ENCODE measurements at regions not wholly inside any gene's neighbourhood (a gene's known extent, or its start where the extent isn't known, plus 50 kb on each side); places are given as distances from the start of the nearest gene placed in this dataset.
A peak's percentile ranks its signal among the peaks of the same experiment; 100 is the strongest.

DNA sequence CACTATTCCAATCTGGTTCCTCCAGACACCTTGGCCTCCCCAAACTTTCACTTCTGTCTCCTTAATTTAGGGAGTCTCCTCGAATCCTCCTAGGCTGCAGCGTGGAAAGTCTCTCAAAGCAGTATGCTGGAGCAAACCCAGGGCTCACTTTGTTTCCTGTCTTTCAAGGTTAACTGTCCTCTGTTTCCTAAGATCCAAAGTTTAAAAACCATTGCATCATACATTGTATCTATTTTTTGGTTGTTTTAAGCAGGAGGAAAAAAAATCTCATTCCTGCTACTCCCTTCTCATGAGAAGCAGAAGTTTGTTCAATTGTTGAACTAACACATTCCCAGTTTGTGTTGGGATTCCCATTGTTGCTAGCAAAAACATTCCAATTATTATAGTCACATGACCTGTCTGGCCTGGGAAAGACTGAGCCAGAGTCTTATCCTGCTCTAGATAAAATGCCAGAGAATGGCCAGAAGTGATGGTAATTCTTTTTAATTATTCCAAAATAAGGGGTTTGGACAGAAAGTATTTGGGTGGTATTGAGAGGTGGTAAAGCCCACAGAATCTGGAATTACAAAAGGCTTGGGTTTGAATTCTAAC is 67.3 kb downstream of the HSPB8 start:
- intact Hi-C loops (cut with micrococcal nuclease; ENCODE audit: unreplicated experiment) = no loop called here
- Histone ChIP-seq H3K4me1 (peaks cover 17% of the 10 kb centered on the region), H3K36me3 (ENCODE audit: control insufficient read depth, insufficient read depth, low read length) (no peaks in the 10 kb centered on the region), H3K27me3 (replicated peaks; ENCODE audit: control insufficient read depth, insufficient read depth, low read length) (no peaks in the 10 kb centered on the region), H3K9me3 (no peaks in the 10 kb centered on the region), H3K4me3 (ENCODE audit: low read depth, low read length) (no peak overlapping the region)
- Mint-ChIP-seq H3K4me1 (ENCODE audit: low read depth, unreplicated experiment) (peaks cover 16% of the 10 kb centered on the region), H3K4me3 (ENCODE audit: unreplicated experiment) (no peak overlapping the region), H3K9me3 (ENCODE audit: unreplicated experiment) (peaks cover 10% of the 10 kb centered on the region), H3K27ac (ENCODE audit: unreplicated experiment) (peak overlapping the region; percentile 27), H3K27me3 (ENCODE audit: insufficient read depth, unreplicated experiment) (no peaks in the 10 kb centered on the region), H3K36me3 (ENCODE audit: insufficient read depth, unreplicated experiment) (peaks cover 6% of the 10 kb centered on the region)
- ChIA-PET CTCF (no interaction called here), POLR2A (no interaction called here)
- no peak for DNase-seq
- no TSS peak for BruUV-seq (replicated peaks)
- TF ChIP-seq, protein P1, sequence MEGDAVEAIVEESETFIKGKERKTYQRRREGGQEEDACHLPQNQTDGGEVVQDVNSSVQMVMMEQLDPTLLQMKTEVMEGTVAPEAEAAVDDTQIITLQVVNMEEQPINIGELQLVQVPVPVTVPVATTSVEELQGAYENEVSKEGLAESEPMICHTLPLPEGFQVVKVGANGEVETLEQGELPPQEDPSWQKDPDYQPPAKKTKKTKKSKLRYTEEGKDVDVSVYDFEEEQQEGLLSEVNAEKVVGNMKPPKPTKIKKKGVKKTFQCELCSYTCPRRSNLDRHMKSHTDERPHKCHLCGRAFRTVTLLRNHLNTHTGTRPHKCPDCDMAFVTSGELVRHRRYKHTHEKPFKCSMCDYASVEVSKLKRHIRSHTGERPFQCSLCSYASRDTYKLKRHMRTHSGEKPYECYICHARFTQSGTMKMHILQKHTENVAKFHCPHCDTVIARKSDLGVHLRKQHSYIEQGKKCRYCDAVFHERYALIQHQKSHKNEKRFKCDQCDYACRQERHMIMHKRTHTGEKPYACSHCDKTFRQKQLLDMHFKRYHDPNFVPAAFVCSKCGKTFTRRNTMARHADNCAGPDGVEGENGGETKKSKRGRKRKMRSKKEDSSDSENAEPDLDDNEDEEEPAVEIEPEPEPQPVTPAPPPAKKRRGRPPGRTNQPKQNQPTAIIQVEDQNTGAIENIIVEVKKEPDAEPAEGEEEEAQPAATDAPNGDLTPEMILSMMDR (IDR thresholded peaks at IDR 0.05; ENCODE audit: insufficient read depth in 1 of 2, low read depth in 1 of 2, low read length in 1 of 2, severe bottlenecking in 1 of 2, unreplicated experiment in 1 of 2) = no peak

DNA sequence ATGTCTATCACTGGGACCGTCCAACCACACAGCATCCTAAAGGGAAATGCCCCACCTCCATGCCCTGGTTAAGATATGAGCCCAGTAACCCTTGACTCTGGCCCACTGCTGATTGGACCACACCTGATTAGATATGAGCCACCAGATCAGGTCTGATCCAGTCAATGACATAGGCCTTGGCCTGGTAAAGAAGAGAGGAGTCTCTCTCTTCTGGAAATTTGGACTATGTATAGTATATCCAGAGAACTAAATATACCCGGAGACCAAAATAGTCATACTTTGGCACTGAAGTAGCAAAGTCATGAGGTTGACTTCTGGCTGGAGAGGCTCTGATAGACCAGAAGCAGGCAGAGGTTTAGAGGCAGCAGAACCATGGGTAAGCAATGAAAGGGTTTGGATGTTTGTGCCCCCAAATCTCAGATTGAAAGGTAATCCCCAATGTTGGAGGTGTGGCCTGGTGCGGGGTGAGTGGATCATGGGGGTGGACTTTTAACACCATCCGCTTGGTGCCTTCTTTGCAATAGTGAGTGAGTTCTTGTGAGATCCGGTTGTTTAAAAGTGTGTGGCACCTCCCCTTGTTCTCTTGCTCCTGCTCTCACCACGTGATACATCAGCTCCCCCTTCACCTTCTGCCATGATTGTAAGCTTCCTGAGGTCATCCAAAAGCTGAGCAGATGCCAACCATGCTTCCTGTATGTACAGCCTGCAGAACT is 68.4 kb downstream of the HSPB8 start:
- POLR2A ChIA-PET = no interaction called here
- Histone ChIP-seq H3K9me3 (no peaks in the 10 kb centered on the region), H3K27me3 (replicated peaks; ENCODE audit: control insufficient read depth, insufficient read depth, low read length) (no peaks in the 10 kb centered on the region), H3K4me1 (peaks cover 12% of the 10 kb centered on the region), H3K36me3 (ENCODE audit: control insufficient read depth, insufficient read depth, low read length) (no peaks in the 10 kb centered on the region), H3K4me3 (ENCODE audit: low read depth, low read length) (no peak overlapping the region)
- CTCF ChIA-PET = no interaction called here
- H3K4me3 Mint-ChIP-seq (ENCODE audit: unreplicated experiment) = no peak overlapping the region
- H3K4me1 Mint-ChIP-seq (ENCODE audit: low read depth, unreplicated experiment) = peaks cover 7% of the 10 kb centered on the region
- no TSS peak for BruUV-seq (replicated peaks)
- no peak overlapping the region for H3K27ac Mint-ChIP-seq (ENCODE audit: unreplicated experiment)
- H3K9me3 Mint-ChIP-seq (ENCODE audit: unreplicated experiment) = peaks cover 10% of the 10 kb centered on the region
- no peak for DNase-seq
- H3K36me3 Mint-ChIP-seq (ENCODE audit: insufficient read depth, unreplicated experiment) = peaks cover 6% of the 10 kb centered on the region
- TF ChIP-seq, protein P1 (IDR thresholded peaks at IDR 0.05; ENCODE audit: insufficient read depth in 1 of 2, low read depth in 1 of 2, low read length in 1 of 2, severe bottlenecking in 1 of 2, unreplicated experiment in 1 of 2) = no peak
- intact Hi-C loops (cut with micrococcal nuclease; ENCODE audit: unreplicated experiment) = no loop called here
- no peaks in the 10 kb centered on the region for H3K27me3 Mint-ChIP-seq (ENCODE audit: insufficient read depth, unreplicated experiment)

DNA sequence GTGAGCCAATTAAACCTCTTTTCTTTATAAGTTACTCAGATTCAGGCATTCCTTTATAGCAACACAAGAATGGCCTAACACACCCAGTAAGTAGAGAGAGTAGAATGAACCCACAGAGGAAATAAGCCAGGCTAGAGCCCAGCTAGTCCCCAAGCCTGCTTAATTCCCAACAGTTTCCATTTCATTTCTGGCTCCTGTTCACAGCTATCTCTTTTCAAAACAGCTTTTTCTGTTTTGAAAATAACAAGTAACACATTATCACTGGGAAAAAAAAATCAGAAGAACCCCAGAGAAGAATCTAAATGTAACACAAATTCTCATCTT is 69.0 kb downstream of the HSPB8 start:
- DNase-seq = no peak
- CTCF ChIA-PET = no interaction called here
- TF ChIP-seq, protein P1 (IDR thresholded peaks at IDR 0.05; ENCODE audit: insufficient read depth in 1 of 2, low read depth in 1 of 2, low read length in 1 of 2, severe bottlenecking in 1 of 2, unreplicated experiment in 1 of 2) = no peak
- Mint-ChIP-seq H3K36me3 (ENCODE audit: insufficient read depth, unreplicated experiment) (peaks cover 6% of the 10 kb centered on the region), H3K27ac (ENCODE audit: unreplicated experiment) (no peak overlapping the region), H3K9me3 (ENCODE audit: unreplicated experiment) (peaks cover 10% of the 10 kb centered on the region), H3K27me3 (ENCODE audit: insufficient read depth, unreplicated experiment) (no peaks in the 10 kb centered on the region), H3K4me3 (ENCODE audit: unreplicated experiment) (no peak overlapping the region), H3K4me1 (ENCODE audit: low read depth, unreplicated experiment) (peaks cover 7% of the 10 kb centered on the region)
- no peaks in the 10 kb centered on the region for H3K27me3 ChIP-seq (replicated peaks; ENCODE audit: control insufficient read depth, insufficient read depth, low read length)
- no TSS peak for BruUV-seq (replicated peaks)
- peaks cover 12% of the 10 kb centered on the region for H3K4me1 ChIP-seq
- no peaks in the 10 kb centered on the region for H3K9me3 ChIP-seq
- no peaks in the 10 kb centered on the region for H3K36me3 ChIP-seq (ENCODE audit: control insufficient read depth, insufficient read depth, low read length)
- H3K4me3 ChIP-seq (ENCODE audit: low read depth, low read length) = no peak overlapping the region
- POLR2A ChIA-PET = no interaction called here
- intact Hi-C loops (cut with micrococcal nuclease; ENCODE audit: unreplicated experiment) = no loop called here
